ENCODE measurements at regions not wholly inside any gene's neighbourhood (a gene's known extent, or its start where the extent isn't known, plus 50 kb on each side); places are given as distances from the start of the nearest gene placed in this dataset.

DNA sequence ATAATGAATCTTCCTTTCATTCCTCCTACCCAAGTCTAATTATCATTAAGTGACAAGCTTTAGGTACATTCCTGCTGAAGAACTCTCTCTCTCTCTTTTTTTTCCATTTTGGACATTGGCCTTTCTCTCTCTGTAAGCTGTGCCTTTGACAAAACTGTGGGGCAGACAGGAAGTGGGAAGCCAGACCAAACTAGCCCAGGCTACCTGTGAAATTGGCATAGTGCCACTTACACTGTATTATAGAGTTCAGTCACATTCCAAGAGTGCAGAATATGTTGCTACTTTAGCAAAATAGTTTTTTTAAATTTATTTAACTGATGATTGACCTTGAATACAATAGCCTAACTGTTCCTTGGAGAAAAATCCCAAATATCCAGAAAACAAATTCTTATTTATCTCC lies 381.5 kb upstream of the ETAA1 start:
- no peak overlapping the region for H2BK20ac ChIP-seq (ENCODE audit: low read depth, low read length)

More for the DNA sequence above, 381.5 kb upstream of the ETAA1 start:
- Histone ChIP-seq H3K36me3 (ENCODE audit: control insufficient read depth, insufficient read depth, low read length) (no peaks in the 10 kb centered on the region), H2AK9ac (replicated peaks; ENCODE audit: low read depth, low read length, poor library complexity) (no peak overlapping the region), H2AFZ (replicated peaks; ENCODE audit: low read length, poor library complexity) (no peak overlapping the region), H3K27ac (ENCODE audit: insufficient read depth, low read length) (no peak overlapping the region), H3K4ac (ENCODE audit: low read depth, low read length) (no peak overlapping the region), H3K56ac (ENCODE audit: extremely low read depth, insufficient read depth, low read length) (no peak overlapping the region), H4K20me1 (ENCODE audit: insufficient read depth, low read length) (no peaks in the 10 kb centered on the region), H3K4me1 (ENCODE audit: control insufficient read depth, insufficient read depth, low read length) (peaks cover 2% of the 10 kb centered on the region; the same call in 1 of the 2 replicates), H3K4me2 (ENCODE audit: low read depth, low read length) (no peak overlapping the region), H2BK15ac (ENCODE audit: low read depth, low read length) (no peak overlapping the region), H3K9ac (ENCODE audit: low read depth, low read length) (no peak overlapping the region), H3K9me3 (ENCODE audit: control insufficient read depth, insufficient read depth, low read length) (no peaks in the 10 kb centered on the region), H4K5ac (ENCODE audit: low read depth, low read length) (no peak overlapping the region), H2AK5ac (ENCODE audit: low read depth, low read length) (no peak overlapping the region), H2BK120ac (ENCODE audit: low read depth, low read length) (no peak overlapping the region), H3K23ac (ENCODE audit: low read depth, low read length) (no peak overlapping the region), H3K27me3 (ENCODE audit: control insufficient read depth, insufficient read depth, low read length) (no peaks in the 10 kb centered on the region), H4K8ac (ENCODE audit: low read depth in 2 of 2, low read length in 2 of 2) (no peak overlapping the region), H2BK5ac (ENCODE audit: low read depth, low read length, poor library complexity, severe bottlenecking) (no peak overlapping the region), H3K14ac (replicated peaks; ENCODE audit: low read depth, low read length) (no peak overlapping the region), H3K18ac (ENCODE audit: low read depth, low read length) (no peak overlapping the region), H3K79me1 (ENCODE audit: low read depth in 1 of 2, low read length in 2 of 2) (no peaks in the 10 kb centered on the region), H4K91ac (ENCODE audit: insufficient read depth, low read depth, low read length) (no peak overlapping the region), H3K4me3 (ENCODE audit: insufficient read depth, low read depth, low read length) (no peak overlapping the region), H3K9me1 (ENCODE audit: insufficient read depth, low read length) (no peaks in the 10 kb centered on the region)
- CTCF ChIA-PET: interaction anchor here (0.7 kb wide), 1 partner anchor 44 kb away, joined by 3 read pairs; no protein-coding TSS in a partner anchor
- in situ Hi-C loops (cut with MboI; ENCODE audit: low sequenced_read_pairs): no loop called here
- TF ChIP-seq MXI1 (IDR thresholded peaks at IDR 0.05; ENCODE audit: borderline replicate concordance, low read depth, low read length) (no peak), RFX5 (IDR thresholded peaks at IDR 0.05; ENCODE audit: low read depth, low read length) (no peak), CHD1 (IDR thresholded peaks at IDR 0.05; ENCODE audit: low read depth, low read length) (no peak), CEBPB (IDR thresholded peaks at IDR 0.05; ENCODE audit: low read depth, low read length) (no peak), RAD21 (IDR thresholded peaks at IDR 0.05; ENCODE audit: low read length) (no peak), BHLHE40 (IDR thresholded peaks at IDR 0.05; ENCODE audit: low read depth, low read length) (no peak), FOS (IDR thresholded peaks at IDR 0.05; ENCODE audit: low read depth, low read length) (no peak), NFE2L2 (IDR thresholded peaks at IDR 0.05; ENCODE audit: low read depth, low read length) (no peak), POLR2A (IDR thresholded peaks at IDR 0.05; ENCODE audit: low read depth, low read length) (no peak), SMC3 (IDR thresholded peaks at IDR 0.05; ENCODE audit: low read depth, low read length) (no peak), RCOR1 (IDR thresholded peaks at IDR 0.05; ENCODE audit: insufficient replicate concordance, low read length) (no peak)
- TF ChIP-seq, protein P1, sequence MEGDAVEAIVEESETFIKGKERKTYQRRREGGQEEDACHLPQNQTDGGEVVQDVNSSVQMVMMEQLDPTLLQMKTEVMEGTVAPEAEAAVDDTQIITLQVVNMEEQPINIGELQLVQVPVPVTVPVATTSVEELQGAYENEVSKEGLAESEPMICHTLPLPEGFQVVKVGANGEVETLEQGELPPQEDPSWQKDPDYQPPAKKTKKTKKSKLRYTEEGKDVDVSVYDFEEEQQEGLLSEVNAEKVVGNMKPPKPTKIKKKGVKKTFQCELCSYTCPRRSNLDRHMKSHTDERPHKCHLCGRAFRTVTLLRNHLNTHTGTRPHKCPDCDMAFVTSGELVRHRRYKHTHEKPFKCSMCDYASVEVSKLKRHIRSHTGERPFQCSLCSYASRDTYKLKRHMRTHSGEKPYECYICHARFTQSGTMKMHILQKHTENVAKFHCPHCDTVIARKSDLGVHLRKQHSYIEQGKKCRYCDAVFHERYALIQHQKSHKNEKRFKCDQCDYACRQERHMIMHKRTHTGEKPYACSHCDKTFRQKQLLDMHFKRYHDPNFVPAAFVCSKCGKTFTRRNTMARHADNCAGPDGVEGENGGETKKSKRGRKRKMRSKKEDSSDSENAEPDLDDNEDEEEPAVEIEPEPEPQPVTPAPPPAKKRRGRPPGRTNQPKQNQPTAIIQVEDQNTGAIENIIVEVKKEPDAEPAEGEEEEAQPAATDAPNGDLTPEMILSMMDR (conservative IDR thresholded peaks at IDR 0.05; ENCODE audit: low read depth, low read length): no peak
- intact Hi-C loops (cut with micrococcal nuclease): no loop called here
- dilution Hi-C loops (cut with HindIII; ENCODE audit: low sequenced_read_pairs, unreplicated experiment): no loop called here
- BruUV-seq (replicated peaks): no TSS peak
- no peak for DNase-seq
- ATAC-seq (ENCODE audit: low read depth): no peak
- POLR2A ChIA-PET (ENCODE audit: unreplicated experiment): no interaction called here

All from IMR-90 (cell line).